ES-I3 (cell line): ENCODE measurements at regions not wholly inside any gene's neighbourhood (a gene's known extent, or its start where the extent isn't known, plus 50 kb on each side); places are given as distances from the start of the nearest gene placed in this dataset.
"Not testable (repeated sequence)": the region's sequence is repeated elsewhere in the genome, so short reads cannot be mapped to it uniquely, and the experiment has no call there.

ENCODE experiments used
- H3K36me3 ChIP-seq: 2 replicates; pipeline ENCODE4 v1.6.1; 2013; ENCODE audit warnings: mild to moderate bottlenecking, low read length, control low read depth, moderate library complexity; ENCODE audit not compliant: insufficient read depth
- H3K4me1 ChIP-seq: 2 replicates; pipeline ENCODE4 v1.6.1; 2013; ENCODE audit warnings: mild to moderate bottlenecking, control low read depth, low read length; ENCODE audit not compliant: insufficient read depth
- H3K9ac ChIP-seq: 2 replicates; pipeline ENCODE4 v1.6.1; 2013; ENCODE audit warnings: low read depth, mild to moderate bottlenecking, low read length, moderate library complexity
- H3K9me3 ChIP-seq: 2 replicates; pipeline ENCODE4 v1.6.1; 2013; ENCODE audit warnings: mild to moderate bottlenecking, low read length, moderate library complexity; ENCODE audit not compliant: control insufficient read depth, insufficient read depth

GRCh38 chr2:228466851-228467250, 285.4 kb upstream of the SPHKAP start:
- no peaks in the 10 kb centered on the region for H3K36me3 ChIP-seq
- H3K4me1 ChIP-seq = no peaks in the 10 kb centered on the region
- no peaks in the 10 kb centered on the region; the same call in 1 of the 2 replicates for H3K9me3 ChIP-seq
- no peak overlapping the region for H3K9ac ChIP-seq

GRCh38 chr2:228465408-228465807, 283.9 kb upstream of the SPHKAP start:
- no peaks in the 10 kb centered on the region; the same call in 1 of the 2 replicates for H3K9me3 ChIP-seq
- H3K36me3 ChIP-seq = no peaks in the 10 kb centered on the region
- no peaks in the 10 kb centered on the region for H3K4me1 ChIP-seq
- H3K9ac ChIP-seq = no peak overlapping the region

GRCh38 chr2:228458364-228458763, 276.9 kb upstream of the SPHKAP start:
- no peak overlapping the region for H3K9ac ChIP-seq
- H3K4me1 ChIP-seq = no peaks in the 10 kb centered on the region
- no peaks in the 10 kb centered on the region for H3K36me3 ChIP-seq
- no peaks in the 10 kb centered on the region; the same call in 1 of the 2 replicates for H3K9me3 ChIP-seq

- Histone ChIP-seq H3K4me1 (no peaks in the 10 kb centered on the region), H3K9ac (no peak overlapping the region), H3K9me3 (no peaks in the 10 kb centered on the region; the same call in 1 of the 2 replicates)
Measured at GRCh38 chr2:228447266-228447915, 265.9 kb upstream of the SPHKAP start.

GRCh38 chr2:228446734-228447133, 265.2 kb upstream of the SPHKAP start:
- H3K36me3 ChIP-seq = no peaks in the 10 kb centered on the region
- no peaks in the 10 kb centered on the region for H3K4me1 ChIP-seq
- H3K9ac ChIP-seq = no peak overlapping the region
- H3K9me3 ChIP-seq = no peaks in the 10 kb centered on the region; the same call in 1 of the 2 replicates

More at GRCh38 chr2:228447266-228447915, 265.9 kb upstream of the SPHKAP start:
- no peaks in the 10 kb centered on the region for H3K36me3 ChIP-seq

- Histone ChIP-seq H3K36me3 (no peaks in the 10 kb centered on the region), H3K9ac (no peak overlapping the region), H3K9me3 (no peaks in the 10 kb centered on the region), H3K4me1 (no peaks in the 10 kb centered on the region)
Measured at GRCh38 chr2:228444161-228444560, 262.7 kb upstream of the SPHKAP start.

GRCh38 chr2:228433721-228434120, 252.2 kb upstream of the SPHKAP start:
- Histone ChIP-seq H3K9me3 (no peaks in the 10 kb centered on the region), H3K4me1 (no peaks in the 10 kb centered on the region), H3K36me3 (no peaks in the 10 kb centered on the region), H3K9ac (no peak overlapping the region)

GRCh38 chr2:228432116-228432515, 250.6 kb upstream of the SPHKAP start:
- Histone ChIP-seq H3K4me1 (no peaks in the 10 kb centered on the region), H3K9me3 (0 out of 2 replicates have a peak, but pooled peaks cover 3% of the 10 kb centered on the region), H3K36me3 (no peaks in the 10 kb centered on the region), H3K9ac (no peak overlapping the region)

- 0 out of 2 replicates have a peak, but pooled peaks cover 6% of the 10 kb centered on the region for H3K9me3 ChIP-seq
- H3K36me3 ChIP-seq = no peaks in the 10 kb centered on the region
- H3K4me1 ChIP-seq = no peaks in the 10 kb centered on the region
- no peak overlapping the region for H3K9ac ChIP-seq
Measured at GRCh38 chr2:228430986-228431385, 249.5 kb upstream of the SPHKAP start.

GRCh38 chr2:228426502-228427216, 245.2 kb upstream of the SPHKAP start:
- no peaks in the 10 kb centered on the region for H3K4me1 ChIP-seq
- no peaks in the 10 kb centered on the region for H3K36me3 ChIP-seq
- H3K9me3 ChIP-seq = 0 out of 2 replicates have a peak, but pooled peaks cover 6% of the 10 kb centered on the region
- no peak overlapping the region for H3K9ac ChIP-seq

- not testable (repeated sequence) for H3K4me1 ChIP-seq, H3K9ac ChIP-seq, H3K36me3 ChIP-seq, H3K9me3 ChIP-seq
Measured at GRCh38 chr2:228425411-228426060, 244.0 kb upstream of the SPHKAP start.

GRCh38 chr2:228417956-228418355, 236.5 kb upstream of the SPHKAP start:
- Histone ChIP-seq H3K9ac (no peak overlapping the region), H3K9me3 (no peaks in the 10 kb centered on the region), H3K36me3 (no peaks in the 10 kb centered on the region), H3K4me1 (no peaks in the 10 kb centered on the region)

- no peaks in the 10 kb centered on the region for H3K9me3 ChIP-seq
- no peak overlapping the region for H3K9ac ChIP-seq
- H3K4me1 ChIP-seq = no peaks in the 10 kb centered on the region
- no peaks in the 10 kb centered on the region for H3K36me3 ChIP-seq
Measured at GRCh38 chr2:228417526-228417925, 236.0 kb upstream of the SPHKAP start.

- H3K36me3 ChIP-seq = no peaks in the 10 kb centered on the region
- H3K9ac ChIP-seq = no peak overlapping the region
- H3K9me3 ChIP-seq = no peaks in the 10 kb centered on the region
- no peaks in the 10 kb centered on the region for H3K4me1 ChIP-seq
Measured at GRCh38 chr2:228410061-228410460, 228.6 kb upstream of the SPHKAP start.

GRCh38 chr2:228409493-228409892, 228.0 kb upstream of the SPHKAP start:
- Histone ChIP-seq H3K9me3 (no peaks in the 10 kb centered on the region), H3K36me3 (no peaks in the 10 kb centered on the region), H3K9ac (no peak overlapping the region), H3K4me1 (no peaks in the 10 kb centered on the region)
